HCT116 (cell line): ENCODE measurements at regions not wholly inside any gene's neighbourhood (a gene's known extent, or its start where the extent isn't known, plus 50 kb on each side); places are given as distances from the start of the nearest gene placed in this dataset.

Experiments used
- ATAC-seq: fragments of 200-7000 bp; cut with Tn5 transposase; 2 replicates; pipeline ENCODE4 v1.9.1; 2020; ENCODE audit warnings: mild to moderate bottlenecking, moderate library complexity
- BruUV-seq: library from RNA; stranded (reverse); fragments of 400-500 nt; replicated peaks from 2 replicates; lab custom pipeline; 2021; lab: Mats Ljungman, UMichigan
- CTCF ChIA-PET: fragments of 300-600 bp; sonication (Branson Sonifier 250); formaldehyde crosslinking; loops from one replicate; lab custom pipeline; 2021; ENCODE audit warnings: antibody characterized with exemption; lab: Charles Lee
- POLR2A ChIA-PET: fragments of 300-600, 350-600 bp; sonication (Branson Sonifier 250); formaldehyde crosslinking; loops from one replicate; lab custom pipeline; 2021; ENCODE audit warnings: antibody characterized with exemption; lab: Charles Lee
- RAD21 ChIA-PET, 2 experiments: fragments of 300-600 bp; sonication (Branson Sonifier 250); formaldehyde crosslinking; loops; one replicate each; lab custom pipeline; 2023; ENCODE audit warnings: low total read pairs in 2 of 2; ENCODE audit not compliant: uncharacterized antibody in 2 of 2, unreplicated experiment in 2 of 2, low non-redundant PET in 1 of 2; lab: Charles Lee
- DNase-seq: peaks from one replicate; pipeline ENCODE4 v3.0.0-alpha.2; 2010; ENCODE audit warnings: low read depth, low spot score
- H2AFZ ChIP-seq: fragments of 200-600 bp; shearing (Covaris generic), sonication (generic); 2 replicates; pipeline ENCODE4 v1.6.1; 2017; ENCODE audit warnings: low read depth, mixed run types, mixed read lengths, antibody characterized with exemption, low read length; ENCODE audit not compliant: poor library complexity, severe bottlenecking
- H3K27ac ChIP-seq: 2 replicates; pipeline ENCODE4 v1.5.1; 2012; ENCODE audit warnings: low read depth, low read length
- H3K27me3 ChIP-seq: fragments of 200-600 bp; sonication (generic); 2 replicates; pipeline ENCODE4 v1.6.1; 2016; ENCODE audit warnings: mixed run types, low read length, mixed read lengths; ENCODE audit not compliant: insufficient read depth
- H3K36me3 ChIP-seq, 2 experiments: fragments of 200-500 bp in 1 of 2; fragments of 200-600 bp in 1 of 2; sonication (Bioruptor generic) in 1 of 2; sonication (generic) in 1 of 2; 2 replicates each; pipeline versions ENCODE4 v1.5.1 to v1.6.1; 2014 to 2016; ENCODE audit warnings: low read length in 2 of 2, inconsistent platforms in 1 of 2, mixed read lengths in 1 of 2, mixed run types in 1 of 2; ENCODE audit not compliant: insufficient read depth in 2 of 2, control insufficient read depth in 1 of 2
- H3K4me1 ChIP-seq, 2 experiments: fragments of 200-600 bp in 1 of 2; sonication (generic) in 1 of 2; 2 replicates each; pipeline versions ENCODE4 v1.5.1 to v1.6.1; 2012 to 2017; ENCODE audit warnings: low read length in 2 of 2, inconsistent platforms in 1 of 2, mild to moderate bottlenecking in 1 of 2, mixed read lengths in 1 of 2, mixed run types in 1 of 2, moderate library complexity in 1 of 2; ENCODE audit not compliant: insufficient read depth in 2 of 2, control insufficient read depth in 1 of 2
- H3K4me2 ChIP-seq: fragments of 200-600 bp; sonication (generic); 2 replicates; pipeline ENCODE4 v1.6.1; 2017; ENCODE audit warnings: mixed run types, low read length, mixed read lengths
- H3K4me3 ChIP-seq, 2 experiments: fragments of 200-600 bp in 1 of 2; sonication (generic) in 1 of 2; replicated peaks in 1 of 2; 2 replicates each; pipeline ENCODE4 v1.5.1; 2011 to 2016; ENCODE audit warnings: low read length in 2 of 2, control low read depth in 1 of 2, low read depth in 1 of 2, mild to moderate bottlenecking in 1 of 2, mixed read lengths in 1 of 2, mixed run types in 1 of 2
- H3K79me2 ChIP-seq: fragments of 200-600 bp; sonication (generic); 2 replicates; pipeline ENCODE4 v1.6.1; 2017; ENCODE audit warnings: mild to moderate bottlenecking, mixed run types, low read length, moderate library complexity, mixed read lengths; ENCODE audit not compliant: insufficient read depth
- H3K9ac ChIP-seq: fragments of 200-600 bp; sonication (generic); 2 replicates; pipeline ENCODE4 v1.6.1; 2016; ENCODE audit warnings: low read length, mixed read lengths
- H3K9me2 ChIP-seq: fragments of 200-600 bp; sonication (generic), shearing (Covaris generic); 2 replicates; pipeline ENCODE4 v1.6.1; 2017; ENCODE audit warnings: mixed run types, mild to moderate bottlenecking, moderate library complexity; ENCODE audit not compliant: insufficient read depth
- H3K9me3 ChIP-seq, 2 experiments: fragments of 200-500 bp in 1 of 2; fragments of 200-600 bp in 1 of 2; sonication (Bioruptor generic) in 1 of 2; sonication (generic) in 1 of 2; 2 replicates each; pipeline ENCODE4 v1.6.1; 2014 to 2017; ENCODE audit warnings: low read length in 2 of 2, mixed read lengths in 2 of 2, inconsistent platforms in 1 of 2, low read depth in 1 of 2, mild to moderate bottlenecking in 1 of 2, mixed run types in 1 of 2, moderate library complexity in 1 of 2; ENCODE audit not compliant: control insufficient read depth in 1 of 2, insufficient read depth in 1 of 2
- H4K20me1 ChIP-seq: fragments of 200-600 bp; sonication (generic), shearing (Covaris generic); 2 replicates; pipeline ENCODE4 v1.6.1; 2017; ENCODE audit warnings: mixed run types, mild to moderate bottlenecking, moderate library complexity; ENCODE audit not compliant: insufficient read depth
- CBX3 ChIP-seq: IDR thresholded peaks from 2 replicates; pipeline ENCODE4 v1.6.1; 2012; ENCODE audit warnings: low read depth
- CTCF ChIP-seq, 3 experiments: fragments of 200-600 bp in 1 of 3; sonication (generic) in 1 of 3; IDR thresholded peaks in 2 of 3; conservative IDR thresholded peaks in 1 of 3; 2 replicates each; pipeline ENCODE4 v1.5.1; 2012 to 2017; ENCODE audit warnings: low read depth in 2 of 3, low read length in 2 of 3, antibody characterized with exemption in 1 of 3, borderline replicate concordance in 1 of 3, control low read depth in 1 of 3, mild to moderate bottlenecking in 1 of 3, mixed read lengths in 1 of 3, mixed run types in 1 of 3, moderate library complexity in 1 of 3; ENCODE audit not compliant: insufficient read depth in 1 of 3
- EGR1 ChIP-seq: IDR thresholded peaks from 2 replicates; pipeline ENCODE4 v1.6.1; 2012; ENCODE audit warnings: low read depth
- ELF1 ChIP-seq: IDR thresholded peaks from 2 replicates; pipeline ENCODE4 v1.6.1; 2012; ENCODE audit warnings: low read depth, borderline replicate concordance
- EZH2 ChIP-seq: fragments of 200-600 bp; sonication (generic); IDR thresholded peaks from 2 replicates; pipeline ENCODE4 v1.6.1; 2017; ENCODE audit warnings: antibody characterized with exemption, mixed run types
- EZH2phosphoT487 ChIP-seq: fragments of 200-600 bp; IDR thresholded peaks from 2 replicates; pipeline ENCODE4 v1.6.1; 2018; ENCODE audit warnings: antibody characterized with exemption, borderline replicate concordance
- FOSL1 ChIP-seq: IDR thresholded peaks from 2 replicates; pipeline ENCODE4 v1.6.1; 2012; ENCODE audit warnings: low read depth
- JUND ChIP-seq: IDR thresholded peaks from 2 replicates; pipeline ENCODE4 v1.6.1; 2012
- MAX ChIP-seq: IDR thresholded peaks from 2 replicates; pipeline ENCODE4 v1.6.1; 2012
- POLR2A ChIP-seq: IDR thresholded peaks from 2 replicates; pipeline ENCODE4 v1.7.0; 2011; ENCODE audit warnings: borderline replicate concordance; ENCODE audit not compliant: insufficient read depth, insufficient read length; ENCODE audit errors: extremely low read depth
- POLR2AphosphoS5 ChIP-seq: IDR thresholded peaks from 2 replicates; pipeline ENCODE4 v1.6.1; 2011; ENCODE audit warnings: mild to moderate bottlenecking, low read depth, low read length, moderate library complexity
- RAD21 ChIP-seq: IDR thresholded peaks from 2 replicates; pipeline ENCODE4 v1.6.1; 2012; ENCODE audit warnings: low read depth, mild to moderate bottlenecking
- REST ChIP-seq: IDR thresholded peaks from 2 replicates; pipeline ENCODE4 v1.6.1; 2012; ENCODE audit warnings: low read depth
- SIN3A ChIP-seq: IDR thresholded peaks from 2 replicates; pipeline ENCODE4 v1.6.1; 2012; ENCODE audit warnings: low read depth
- TCF7L2 ChIP-seq: IDR thresholded peaks from 2 replicates; pipeline ENCODE4 v1.7.0; 2011; ENCODE audit warnings: borderline replicate concordance, inconsistent platforms; ENCODE audit not compliant: insufficient read depth, insufficient read length; ENCODE audit errors: extremely low read depth
- YY1 ChIP-seq: IDR thresholded peaks from 2 replicates; pipeline ENCODE4 v1.6.1; 2011; ENCODE audit warnings: low read length, low read depth, moderate library complexity, mild to moderate bottlenecking; ENCODE audit not compliant: insufficient replicate concordance; ENCODE audit errors: extremely low read depth
- ZBTB33 ChIP-seq: IDR thresholded peaks from 2 replicates; pipeline ENCODE4 v1.6.1; 2011; ENCODE audit warnings: mild to moderate bottlenecking, low read length, moderate library complexity; ENCODE audit not compliant: insufficient replicate concordance; ENCODE audit errors: extremely low read depth
- ZFX ChIP-seq: fragments of 450-650 bp; IDR thresholded peaks from 2 replicates; pipeline ENCODE4 v1.6.1; 2017
- ZNF274 ChIP-seq: fragments of 200-500 bp; sonication (Bioruptor generic); IDR thresholded peaks from 2 replicates; pipeline ENCODE4 v1.6.1; 2014; ENCODE audit warnings: mild to moderate bottlenecking, low read depth, low read length, inconsistent platforms
- intact Hi-C: fragments of 100-400 bp; cut with micrococcal nuclease; formaldehyde crosslinking; loops from 2 replicates; pipeline ENCODE4 v1.10.0; 2022

GRCh38 chr10:80986596-80986995 is 448.9 kb downstream of the SH2D4B start:
- intact Hi-C loops, result no loop called here
- H3K9ac ChIP-seq, result no peak overlapping the region
- ATAC-seq (no peak), DNase-seq (no peak)
- H3K4me1 ChIP-seq, result no peaks in the 10 kb centered on the region
- H3K4me2 ChIP-seq, result no peak overlapping the region
- BruUV-seq, result no TSS peak
- no peak overlapping the region for H3K4me3 ChIP-seq
- H3K27me3 ChIP-seq, result no peaks in the 10 kb centered on the region
- H3K36me3 ChIP-seq, result no peaks in the 10 kb centered on the region
- H2AFZ ChIP-seq, result no peak overlapping the region
- H4K20me1 ChIP-seq, result no peaks in the 10 kb centered on the region
- ChIA-PET RAD21 (no interaction called here), CTCF (no interaction called here)
- no peaks in the 10 kb centered on the region for H3K9me2 ChIP-seq
- no peaks in the 10 kb centered on the region for H3K79me2 ChIP-seq
- no peak for TF ChIP-seq ZBTB33
- TF ChIP-seq YY1, result no peak
- TF ChIP-seq ELF1, result no peak
- no peak for TF ChIP-seq POLR2AphosphoS5
- no peak for TF ChIP-seq CTCF (IDR thresholded peaks at IDR 0.05 in 2 of 3, conservative IDR thresholded peaks at IDR 0.05 in 1 of 3; ENCODE audit: borderline replicate concordance in 1 of 3, insufficient read depth in 1 of 3, low read depth in 2 of 3, low read length in 2 of 3)
- no peak for TF ChIP-seq JUND
- TF ChIP-seq TCF7L2, result no peak
- TF ChIP-seq CBX3, result no peak
- no peak for TF ChIP-seq RAD21
- no peak for TF ChIP-seq ZNF274
- no peak for TF ChIP-seq EZH2phosphoT487
- no peak for TF ChIP-seq REST
- TF ChIP-seq ZFX, result no peak
- TF ChIP-seq FOSL1, result no peak
- no peak for TF ChIP-seq SIN3A
- no peak for TF ChIP-seq EGR1
- no peak for TF ChIP-seq EZH2
- no peak for TF ChIP-seq POLR2A
- no peak for TF ChIP-seq MAX
- TF ChIP-seq, all 23 proteins: peak for 0
- no peak overlapping the region for H3K27ac ChIP-seq
- POLR2A ChIA-PET, result no interaction called here
- no peaks in the 10 kb centered on the region for H3K9me3 ChIP-seq
